PC-9 (cell line): ENCODE measurements at regions not wholly inside any gene's neighbourhood (a gene's known extent, or its start where the extent isn't known, plus 50 kb on each side); places are given as distances from the start of the nearest gene placed in this dataset.

Source experiments
- BruUV-seq: library from RNA; stranded (reverse); fragments of 400-500 nt; replicated peaks from 2 replicates; lab custom pipeline; 2021; lab: Mats Ljungman, UMichigan
- CTCF ChIA-PET: fragments of 300-600 bp; sonication (Branson Sonifier 250); formaldehyde crosslinking; loops from one replicate; lab custom pipeline; 2022; ENCODE audit warnings: antibody characterized with exemption; lab: Charles Lee
- POLR2A ChIA-PET: fragments of 300-600 bp; sonication (Branson Sonifier 250); formaldehyde crosslinking; loops from one replicate; lab custom pipeline; 2022; ENCODE audit warnings: antibody characterized with exemption; ENCODE audit not compliant: unreplicated experiment; lab: Charles Lee
- DNase-seq, 2 experiments: peaks; one replicate each; pipeline versions ENCODE4 v3.0.0 to v3.0.0-alpha.2; 2015 to 2022; ENCODE audit warnings: mixed read lengths in 1 of 2
- H2AFZ ChIP-seq: fragments of 200-600 bp; sonication (generic); 2 replicates; pipeline ENCODE4 v1.8.1; 2017; ENCODE audit warnings: antibody characterized with exemption
- H3F3A ChIP-seq: fragments of 200-600 bp; sonication (generic); 2 replicates; pipeline ENCODE4 v1.8.1; 2017; ENCODE audit warnings: antibody characterized with exemption, mild to moderate bottlenecking, low read depth; ENCODE audit not compliant: insufficient read depth
- H3K27ac ChIP-seq: fragments of 200-600 bp; sonication (generic); 2 replicates; pipeline ENCODE4 v1.6.1; 2016; ENCODE audit warnings: mixed run types
- H3K27me3 ChIP-seq: fragments of 200-600 bp; sonication (generic); 2 replicates; pipeline ENCODE4 v1.6.1; 2016; ENCODE audit warnings: low read depth, mixed run types; ENCODE audit not compliant: insufficient read depth
- H3K36me3 ChIP-seq: fragments of 200-600 bp; sonication (generic); 2 replicates; pipeline ENCODE4 v1.6.1; 2016; ENCODE audit warnings: low read depth, mixed run types
- H3K4me1 ChIP-seq: fragments of 200-600 bp; sonication (generic); replicated peaks from 2 replicates; pipeline ENCODE4 v1.6.1; 2016; ENCODE audit warnings: mixed run types; ENCODE audit not compliant: insufficient read depth
- H3K4me2 ChIP-seq: fragments of 200-600 bp; sonication (generic); 2 replicates; pipeline ENCODE4 v1.6.1; 2017; ENCODE audit warnings: mixed run types
- H3K4me3 ChIP-seq: fragments of 200-600 bp; sonication (generic); 2 replicates; pipeline ENCODE4 v1.6.1; 2016; ENCODE audit warnings: mixed run types
- H3K79me2 ChIP-seq: fragments of 200-600 bp; sonication (generic); 2 replicates; pipeline ENCODE4 v1.6.1; 2017; ENCODE audit warnings: low read depth, mixed run types
- H3K9me2 ChIP-seq: fragments of 200-600 bp; sonication (generic); 2 replicates; pipeline ENCODE4 v1.8.1; 2017; ENCODE audit warnings: mild to moderate bottlenecking; ENCODE audit not compliant: insufficient read depth
- H3K9me3 ChIP-seq: fragments of 200-600 bp; sonication (generic); 2 replicates; pipeline ENCODE4 v1.8.1; 2016; ENCODE audit warnings: low read depth; ENCODE audit not compliant: insufficient read depth
- H4K20me1 ChIP-seq: fragments of 200-600 bp; sonication (generic); 2 replicates; pipeline ENCODE4 v1.8.1; 2017; ENCODE audit not compliant: insufficient read depth
- EZH2 ChIP-seq: fragments of 200-600 bp; sonication (generic); IDR thresholded peaks from 2 replicates; pipeline ENCODE4 v1.8.0; 2017; ENCODE audit warnings: antibody characterized with exemption, low read depth
- intact Hi-C: fragments of 100-400 bp; cut with micrococcal nuclease; formaldehyde crosslinking; loops from one replicate; pipeline ENCODE4 v1.10.0; 2022; ENCODE audit not compliant: unreplicated experiment
- TF ChIP-seq, protein P1 (sequence below): fragments of 200-600 bp; sonication (generic); conservative IDR thresholded peaks from 2 replicates; pipeline ENCODE4 v1.6.1; 2017; ENCODE audit warnings: mixed run types, antibody characterized with exemption, mild to moderate bottlenecking, moderate library complexity

DNA sequence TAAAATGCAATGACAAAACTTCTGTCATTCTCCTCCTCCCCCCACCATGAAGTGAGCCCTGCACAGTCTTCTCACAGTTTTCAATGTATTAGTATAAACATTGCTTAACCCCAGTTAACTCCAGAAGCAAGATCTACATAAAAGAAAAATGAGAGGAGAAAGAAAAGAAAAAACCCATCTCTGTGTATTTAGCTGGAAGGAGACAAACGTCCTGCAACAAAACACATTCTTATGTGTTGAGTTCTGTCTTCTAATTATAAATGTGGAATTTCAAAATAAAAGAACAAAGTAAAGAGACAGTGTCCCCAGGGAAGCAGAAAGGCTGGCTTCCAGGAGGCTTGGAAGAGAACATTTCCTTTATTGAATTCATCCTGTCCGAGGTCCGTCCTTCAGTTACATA, 491.9 kb upstream of the TUSC1 start:
- H4K20me1 ChIP-seq: no peaks in the 10 kb centered on the region
- BruUV-seq: no TSS peak
- H3K27ac ChIP-seq: no peak overlapping the region
- H3K9me2 ChIP-seq: no peaks in the 10 kb centered on the region
- no peak overlapping the region for H3K4me3 ChIP-seq
- no peaks in the 10 kb centered on the region for H3K79me2 ChIP-seq
- intact Hi-C loops: no loop called here
- ChIA-PET POLR2A (no interaction called here), CTCF (no interaction called here)
- H3K4me2 ChIP-seq: no peak overlapping the region
- H3K9me3 ChIP-seq: no peaks in the 10 kb centered on the region
- no peaks in the 10 kb centered on the region for H3F3A ChIP-seq
- no peak for DNase-seq
- no peaks in the 10 kb centered on the region for H3K27me3 ChIP-seq
- H2AFZ ChIP-seq: 0 out of 2 replicates have a peak overlapping the region, but pooled peaks have one; percentile 62
- no peaks in the 10 kb centered on the region for H3K36me3 ChIP-seq
- TF ChIP-seq EZH2: no peak
- TF ChIP-seq, protein P1, sequence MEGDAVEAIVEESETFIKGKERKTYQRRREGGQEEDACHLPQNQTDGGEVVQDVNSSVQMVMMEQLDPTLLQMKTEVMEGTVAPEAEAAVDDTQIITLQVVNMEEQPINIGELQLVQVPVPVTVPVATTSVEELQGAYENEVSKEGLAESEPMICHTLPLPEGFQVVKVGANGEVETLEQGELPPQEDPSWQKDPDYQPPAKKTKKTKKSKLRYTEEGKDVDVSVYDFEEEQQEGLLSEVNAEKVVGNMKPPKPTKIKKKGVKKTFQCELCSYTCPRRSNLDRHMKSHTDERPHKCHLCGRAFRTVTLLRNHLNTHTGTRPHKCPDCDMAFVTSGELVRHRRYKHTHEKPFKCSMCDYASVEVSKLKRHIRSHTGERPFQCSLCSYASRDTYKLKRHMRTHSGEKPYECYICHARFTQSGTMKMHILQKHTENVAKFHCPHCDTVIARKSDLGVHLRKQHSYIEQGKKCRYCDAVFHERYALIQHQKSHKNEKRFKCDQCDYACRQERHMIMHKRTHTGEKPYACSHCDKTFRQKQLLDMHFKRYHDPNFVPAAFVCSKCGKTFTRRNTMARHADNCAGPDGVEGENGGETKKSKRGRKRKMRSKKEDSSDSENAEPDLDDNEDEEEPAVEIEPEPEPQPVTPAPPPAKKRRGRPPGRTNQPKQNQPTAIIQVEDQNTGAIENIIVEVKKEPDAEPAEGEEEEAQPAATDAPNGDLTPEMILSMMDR: no peak
- H3K4me1 ChIP-seq: peaks cover 8% of the 10 kb centered on the region; the same call in 1 of the 2 replicates

DNA sequence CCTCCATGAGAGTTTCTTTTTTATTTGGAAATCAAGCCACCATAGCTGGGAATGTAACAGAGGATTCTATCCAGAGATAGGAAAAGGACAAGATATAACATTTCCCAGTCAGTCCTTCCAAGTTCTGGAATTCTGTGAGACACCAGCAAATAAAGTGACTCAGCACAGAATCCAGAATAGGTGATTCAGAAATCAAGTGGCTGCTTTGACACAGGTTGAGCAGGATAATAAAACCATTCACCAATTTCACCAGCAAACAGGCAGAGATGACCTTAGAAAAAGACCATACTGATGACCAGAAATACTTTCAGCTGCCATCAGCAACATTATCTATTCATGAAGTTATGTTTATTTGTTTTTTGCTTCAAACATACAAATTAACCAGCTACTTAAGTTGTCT, 491.5 kb upstream of the TUSC1 start:
- 0 out of 2 replicates have a peak overlapping the region, but pooled peaks have one; percentile 62 for H2AFZ ChIP-seq

DNA sequence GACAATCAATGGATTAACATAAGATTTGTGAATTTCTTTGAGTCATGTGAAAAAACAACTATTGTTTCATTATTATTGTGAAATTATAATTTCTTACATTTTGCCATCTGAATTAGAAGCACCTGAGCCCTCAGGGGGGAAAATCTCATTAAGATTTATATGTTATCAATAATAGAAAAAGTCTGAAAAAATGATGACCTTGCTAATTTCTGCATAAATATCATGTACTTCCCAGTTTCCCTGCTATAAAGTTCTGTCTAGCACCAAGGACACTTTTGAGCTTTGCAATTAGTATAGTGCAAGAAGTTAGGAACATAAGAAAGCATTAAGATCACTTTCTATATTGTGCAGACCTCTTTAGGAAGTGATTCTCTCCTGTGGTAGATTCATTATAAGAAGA, 488.3 kb upstream of the TUSC1 start:
- TF ChIP-seq, protein P1: no peak
- no peak for TF ChIP-seq EZH2
- no TSS peak for BruUV-seq
- no peaks in the 10 kb centered on the region for H3K27me3 ChIP-seq
- H3K27ac ChIP-seq: no peak overlapping the region
- H2AFZ ChIP-seq: no peak overlapping the region
- no peak overlapping the region for H3K4me2 ChIP-seq
- POLR2A ChIA-PET: no interaction called here
- no peaks in the 10 kb centered on the region for H3K79me2 ChIP-seq
- no peaks in the 10 kb centered on the region for H4K20me1 ChIP-seq
- H3K4me1 ChIP-seq: peaks cover 8% of the 10 kb centered on the region; the same call in 1 of the 2 replicates
- H3K4me3 ChIP-seq: no peak overlapping the region
- CTCF ChIA-PET: no interaction called here
- intact Hi-C loops: no loop called here
- no peaks in the 10 kb centered on the region for H3F3A ChIP-seq
- H3K9me2 ChIP-seq: no peaks in the 10 kb centered on the region
- no peak for DNase-seq
- H3K9me3 ChIP-seq: no peaks in the 10 kb centered on the region
- no peaks in the 10 kb centered on the region for H3K36me3 ChIP-seq

More for the DNA sequence above, 491.5 kb upstream of the TUSC1 start:
- no peak overlapping the region for H3K4me2 ChIP-seq
- no peaks in the 10 kb centered on the region for H3K27me3 ChIP-seq
- no peaks in the 10 kb centered on the region for H3K9me3 ChIP-seq
- H3K9me2 ChIP-seq: no peaks in the 10 kb centered on the region
- H3F3A ChIP-seq: no peaks in the 10 kb centered on the region
- ChIA-PET CTCF (no interaction called here), POLR2A (no interaction called here)
- H3K4me3 ChIP-seq: no peak overlapping the region
- no peaks in the 10 kb centered on the region for H4K20me1 ChIP-seq
- intact Hi-C loops: no loop called here
- TF ChIP-seq, protein P1: no peak
- no peak for TF ChIP-seq EZH2
- H3K27ac ChIP-seq: no peak overlapping the region
- DNase-seq: peak in 1 of 2 experiments; percentile 35
- no peaks in the 10 kb centered on the region for H3K79me2 ChIP-seq
- BruUV-seq: no TSS peak
- no peaks in the 10 kb centered on the region for H3K36me3 ChIP-seq
- peaks cover 8% of the 10 kb centered on the region; the same call in 1 of the 2 replicates for H3K4me1 ChIP-seq
